GM13976 (cell line): ENCODE measurements at regions not wholly inside any gene's neighbourhood (a gene's known extent, or its start where the extent isn't known, plus 50 kb on each side); places are given as distances from the start of the nearest gene placed in this dataset.

Source experiments
- DNase-seq: peaks from one replicate; pipeline ENCODE4 v3.0.0; 2012; ENCODE audit warnings: low spot score
- CTCF ChIP-seq: IDR thresholded peaks from 2 replicates; pipeline ENCODE4 v1.5.1; 2012; ENCODE audit warnings: borderline replicate concordance, mild to moderate bottlenecking; ENCODE audit not compliant: insufficient read depth; ENCODE audit errors: extremely low read depth, missing control alignments, control extremely low read depth
- in situ Hi-C: fragments of 300-500 bp; cut with MboI; formaldehyde crosslinking; loops from one replicate; pipeline ENCODE4 v1.12.0; 2022; ENCODE audit warnings: low sequenced_read_pairs, mixed read lengths, inconsistent platforms; ENCODE audit not compliant: unreplicated experiment

- no peak for TF ChIP-seq CTCF
- in situ Hi-C loops: no loop called here
- no peak for DNase-seq
These were observed 54.6 kb upstream of the CLEC14A start for GRCh38 chr14:38310420-38310995.

DNA sequence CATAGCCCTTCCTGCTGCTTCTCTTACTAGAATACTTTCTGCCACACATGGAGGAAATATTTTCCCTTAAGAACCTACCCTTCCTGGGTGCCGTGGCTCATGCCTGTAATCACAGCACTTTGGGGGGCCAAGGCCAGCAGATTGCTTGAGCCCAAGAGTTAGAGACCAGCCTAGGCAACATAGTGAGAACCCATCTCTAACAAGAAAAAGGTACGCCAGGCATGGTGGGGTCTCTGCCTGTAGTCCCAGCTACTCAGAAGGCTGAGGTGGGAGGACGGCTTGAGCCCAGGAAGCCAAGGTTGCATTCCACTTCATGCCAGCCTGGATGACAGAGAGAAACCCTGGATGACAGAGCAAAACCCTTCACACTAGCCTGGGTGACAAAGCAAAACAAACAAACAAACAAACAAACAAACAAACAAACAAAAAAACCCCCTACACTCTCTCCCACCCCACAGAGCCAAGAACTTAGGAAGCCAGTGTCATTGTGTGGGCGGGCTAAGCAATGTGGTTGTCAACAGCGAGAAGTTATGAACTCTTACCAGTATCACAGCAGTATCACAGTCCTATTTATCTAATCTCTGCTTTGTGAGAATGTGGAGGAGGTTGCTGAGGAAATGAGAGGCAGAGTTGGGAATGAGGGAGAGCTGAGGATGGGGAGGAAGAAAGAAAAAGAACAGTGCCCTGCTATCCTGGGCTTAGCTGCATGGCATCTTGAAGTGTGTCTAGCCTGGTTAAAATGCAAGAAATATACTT lies 53.8 kb upstream of the CLEC14A start:
- in situ Hi-C loops: no loop called here
- no peak for TF ChIP-seq CTCF
- no peak for DNase-seq
